ENCODE measurements at regions not wholly inside any gene's neighbourhood (a gene's known extent, or its start where the extent isn't known, plus 50 kb on each side); places are given as distances from the start of the nearest gene placed in this dataset.
"Not testable (repeated sequence)": the region's sequence is repeated elsewhere in the genome, so short reads cannot be mapped to it uniquely, and the experiment has no call there.

DNA sequence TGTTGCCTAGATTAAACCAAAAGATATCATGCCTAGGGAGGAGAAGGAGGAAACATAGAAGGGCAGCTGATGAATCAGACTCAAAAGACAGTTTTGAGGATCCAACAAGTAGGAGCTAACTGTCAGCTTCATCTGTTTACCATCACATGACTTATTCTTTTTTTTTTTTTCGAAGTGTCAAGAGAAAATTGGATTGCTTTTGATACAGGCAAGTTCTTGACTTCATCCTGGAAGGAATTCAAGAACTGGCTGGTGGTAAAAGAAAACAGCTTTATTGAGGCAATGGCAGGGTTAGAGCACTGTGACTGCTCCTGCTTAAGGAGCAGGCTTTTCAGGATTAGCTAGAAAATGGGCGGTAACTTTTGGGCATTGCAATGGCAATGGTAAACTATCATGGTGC lies 227.5 kb upstream of the KCNMB2 start:
- DNase-seq, result no peak

DNA sequence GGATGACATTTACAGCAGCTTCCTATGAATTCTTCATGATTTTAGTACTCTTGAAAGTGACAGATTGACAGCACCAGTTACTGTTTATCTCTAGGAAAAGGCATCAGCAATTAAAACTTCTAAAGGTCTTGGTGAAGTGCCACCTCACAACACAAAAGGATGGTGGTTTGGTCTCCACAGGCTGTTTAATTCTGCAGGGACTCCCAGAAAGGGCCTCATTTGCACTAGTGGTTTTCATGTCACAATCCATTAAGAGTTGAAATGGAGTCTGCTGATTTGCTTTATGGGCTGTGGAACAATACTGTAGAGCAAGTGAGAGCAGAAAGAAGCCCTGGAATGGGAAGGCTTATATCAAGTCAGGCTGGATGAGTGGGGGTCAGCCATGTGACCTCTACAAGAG lies 225.3 kb upstream of the KCNMB2 start:
- DNase-seq, result no peak

DNA sequence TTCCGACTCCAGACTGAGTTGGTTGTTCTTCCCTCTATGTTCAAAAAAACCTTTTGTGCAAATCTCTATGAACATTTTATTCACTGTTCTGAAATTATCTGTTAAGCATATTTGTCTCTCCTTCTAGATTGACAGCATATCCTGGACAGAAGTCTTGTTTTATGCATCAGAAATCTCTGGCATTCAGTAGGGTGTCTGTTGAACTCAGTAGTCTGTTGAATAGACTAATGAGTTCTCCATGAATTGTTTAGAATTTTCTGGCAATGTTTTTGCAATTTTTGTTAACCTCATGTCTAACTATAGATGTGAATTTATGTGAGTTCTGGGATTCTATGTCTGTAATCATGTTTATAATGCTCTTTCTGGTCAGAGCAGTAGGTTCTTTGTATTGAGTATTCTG lies 222.5 kb upstream of the KCNMB2 start:
- DNase-seq, result no peak

DNA sequence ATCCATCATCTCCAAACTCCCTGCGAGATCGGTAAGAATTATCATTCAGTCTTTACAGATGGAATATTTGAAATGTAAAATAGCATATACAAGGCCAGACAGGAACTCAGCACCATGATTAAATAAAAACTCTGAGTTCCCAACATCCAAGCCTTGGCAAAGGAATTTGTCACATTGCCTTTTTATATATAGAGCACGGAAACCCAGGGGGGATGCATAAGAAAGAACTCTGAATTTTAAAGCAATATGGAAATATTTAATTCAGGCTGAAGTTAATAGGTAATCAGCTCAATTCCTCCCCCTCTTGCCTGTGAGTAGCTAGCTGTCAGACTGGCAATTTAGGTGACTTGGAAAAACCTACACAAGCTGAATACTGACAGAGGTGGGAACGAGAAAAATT lies 217.9 kb upstream of the KCNMB2 start:
- DNase-seq, result peak in 6 of 56 donors; percentile 3 to 46 (median 8)

DNA sequence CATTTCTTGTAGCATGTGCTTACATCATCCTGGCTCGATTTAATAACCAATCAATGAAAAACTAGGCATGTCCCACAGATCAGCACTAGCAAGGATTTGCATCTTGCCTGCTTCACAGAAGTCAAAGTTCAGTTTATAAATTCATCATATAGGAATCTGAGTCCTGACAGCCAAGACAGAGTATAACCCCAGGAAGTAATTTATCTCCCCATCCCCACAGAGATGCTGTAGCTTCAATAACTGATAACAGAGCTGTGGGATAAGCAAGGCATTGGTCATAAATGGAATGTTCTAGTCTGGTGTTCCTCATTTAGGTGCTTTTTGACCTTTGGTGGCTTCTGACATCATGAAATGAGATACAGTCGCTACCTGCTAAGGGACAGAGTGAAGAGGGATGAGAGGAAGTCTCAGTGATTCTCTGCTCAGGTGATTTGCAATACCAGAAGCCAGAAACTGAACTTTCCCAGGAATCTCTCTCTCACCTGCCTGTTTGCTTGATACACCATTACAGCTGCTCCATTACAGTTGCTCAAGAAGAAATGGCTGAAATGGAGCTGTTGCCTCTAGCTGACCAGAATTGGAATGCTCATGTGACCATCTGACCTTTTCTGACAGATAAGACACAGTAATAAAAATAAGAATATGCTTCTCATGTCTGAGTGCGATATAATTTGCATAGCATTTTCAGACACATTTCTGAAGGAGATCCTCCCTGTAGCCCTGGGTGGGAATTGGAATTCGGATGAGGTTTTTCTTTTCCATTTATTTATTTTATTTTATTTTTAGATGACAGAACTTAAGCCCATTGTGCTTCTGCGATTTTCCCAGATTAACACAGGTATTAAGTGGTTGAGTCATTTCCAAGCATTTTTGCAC lies 217.1 kb upstream of the KCNMB2 start:
- DNase-seq, result no peak

DNA sequence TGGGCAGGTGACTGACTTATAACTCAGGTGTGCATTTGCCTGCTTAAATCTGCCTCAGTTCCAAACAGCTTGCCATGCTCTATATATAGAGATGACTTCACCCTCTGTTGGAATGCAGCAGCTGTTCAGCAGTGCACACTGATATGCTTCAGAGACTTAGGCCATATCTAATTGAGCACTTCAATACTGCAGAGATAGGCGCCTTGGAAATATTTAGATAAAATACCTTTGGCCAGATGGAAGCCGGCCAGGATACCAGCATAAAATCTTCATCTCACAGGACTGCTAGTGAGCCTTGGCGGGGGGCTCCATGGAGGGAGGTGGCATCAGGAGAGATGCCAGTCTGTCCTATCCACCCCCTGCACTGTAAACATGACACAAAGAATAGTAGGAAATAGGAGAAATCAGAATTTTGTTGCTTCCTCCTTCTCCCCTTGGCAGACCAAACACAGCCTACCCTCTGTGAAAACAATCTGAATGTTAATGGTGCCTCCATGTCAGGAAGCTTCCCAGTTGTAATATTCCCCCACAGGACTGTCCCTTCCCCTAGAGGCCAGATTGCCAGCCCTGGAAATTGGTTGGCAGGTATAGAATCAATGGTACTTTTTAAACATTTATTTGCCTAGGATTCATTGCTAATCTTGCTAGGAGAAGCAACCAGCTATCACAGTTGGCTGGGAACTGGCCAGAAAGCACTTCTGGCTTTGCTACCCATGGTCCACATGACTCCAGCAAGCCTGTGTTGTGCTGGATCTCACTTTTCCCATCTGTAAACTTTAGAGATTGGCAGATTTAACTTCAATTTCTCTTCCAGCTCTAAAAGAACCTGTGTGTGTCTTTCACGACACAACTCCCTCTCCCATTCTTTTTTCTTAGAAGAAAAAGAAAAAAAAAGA lies 215.5 kb upstream of the KCNMB2 start:
- peak in 4 of 56 donors; percentile 3 to 9 (median 6) for DNase-seq

DNA sequence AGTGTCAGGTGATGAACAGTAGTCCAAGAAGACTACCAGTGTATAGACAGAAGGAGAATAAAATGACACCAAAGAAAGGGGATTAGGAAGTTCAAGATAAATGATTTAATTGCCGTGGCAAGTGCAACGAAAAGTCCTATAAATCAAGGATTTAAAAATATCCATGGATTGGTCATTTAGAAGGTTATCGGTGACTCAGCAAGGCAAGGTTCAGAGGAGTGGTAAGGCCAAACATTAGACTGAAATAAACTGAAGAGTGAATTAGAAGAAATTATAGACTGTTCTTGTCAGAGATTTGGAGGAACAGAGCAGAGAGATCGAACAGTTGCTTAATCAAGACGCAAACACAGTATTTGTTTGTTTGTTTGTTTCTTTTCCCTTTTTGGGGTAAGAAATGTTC lies 211.9 kb upstream of the KCNMB2 start:
- no peak for DNase-seq

DNA sequence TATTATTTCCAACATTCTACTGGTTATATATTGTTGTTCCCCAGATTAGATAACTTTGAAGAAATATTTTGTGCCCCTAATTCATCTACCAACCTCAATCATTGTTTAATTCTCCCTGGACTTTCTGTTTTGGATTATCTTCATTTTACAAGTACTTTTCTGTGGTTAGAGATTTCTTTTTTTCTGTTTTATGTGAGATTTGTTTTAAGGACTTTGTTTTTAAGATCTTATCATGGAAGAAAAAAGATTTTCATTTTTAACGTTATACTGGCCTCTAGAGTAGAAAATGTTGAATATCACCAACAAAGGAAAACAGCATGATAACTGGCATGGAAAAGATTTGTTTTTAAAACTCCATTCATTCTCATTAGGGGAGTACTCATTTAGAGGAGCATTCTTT lies 210.9 kb upstream of the KCNMB2 start:
- no peak for DNase-seq

DNA sequence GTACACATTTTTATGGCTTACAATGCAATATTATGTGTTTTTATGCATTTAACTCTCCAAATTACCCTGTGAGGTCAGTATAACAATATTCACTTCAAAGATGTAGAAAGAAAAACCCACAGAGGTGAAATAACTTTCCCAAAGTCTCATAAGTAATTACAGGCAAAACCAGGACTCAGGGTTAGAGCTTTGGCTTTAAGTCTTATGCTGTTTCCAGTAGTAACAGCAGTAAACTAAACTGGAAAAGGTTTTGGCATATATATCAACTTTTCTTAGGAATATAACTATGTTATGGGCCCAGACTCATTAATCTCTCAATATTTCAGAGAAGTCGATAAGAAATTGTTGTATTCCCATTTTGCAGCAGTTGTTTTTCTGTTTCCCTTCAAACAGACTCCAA lies 206.3 kb upstream of the KCNMB2 start:
- no peak for DNase-seq

DNA sequence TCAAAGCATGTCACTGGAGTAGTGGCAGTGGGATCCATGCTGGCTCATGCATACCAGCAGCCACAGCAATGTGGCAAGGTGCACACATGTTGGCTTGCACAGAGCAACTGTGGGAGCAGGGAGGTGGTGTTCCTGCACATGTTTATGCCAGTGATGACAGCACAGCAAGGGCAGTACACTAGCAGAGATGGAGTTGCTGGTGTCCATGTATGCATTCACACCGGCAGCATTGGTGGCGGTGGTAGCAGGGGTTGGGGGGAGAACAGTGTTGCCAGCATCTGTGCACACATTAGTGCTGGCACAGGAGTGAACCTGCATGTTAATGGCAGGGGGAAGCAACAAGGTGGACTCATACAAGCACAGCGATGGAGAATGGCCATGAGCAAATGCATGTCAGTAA lies 202.0 kb upstream of the KCNMB2 start:
- no peak for DNase-seq

DNA sequence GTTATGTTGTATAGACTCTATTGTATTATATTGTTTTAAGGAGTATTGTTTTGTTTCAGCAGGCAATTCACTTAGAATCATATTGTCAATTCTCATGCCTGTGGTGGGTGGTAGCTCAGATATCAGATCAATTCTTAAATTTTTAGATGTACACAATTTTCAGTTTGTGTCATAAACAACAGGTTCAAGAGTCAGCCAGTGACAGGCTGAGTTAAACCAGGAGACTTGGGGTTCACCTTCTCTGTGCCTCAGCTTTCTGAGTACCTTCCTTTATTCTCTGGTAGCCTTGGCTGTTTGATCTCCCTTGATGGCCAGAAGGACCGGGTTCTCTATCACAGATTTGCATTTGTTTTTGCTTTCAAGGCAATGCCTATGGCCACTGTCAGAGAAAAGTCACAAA lies 199.9 kb upstream of the KCNMB2 start:
- no peak for DNase-seq

DNA sequence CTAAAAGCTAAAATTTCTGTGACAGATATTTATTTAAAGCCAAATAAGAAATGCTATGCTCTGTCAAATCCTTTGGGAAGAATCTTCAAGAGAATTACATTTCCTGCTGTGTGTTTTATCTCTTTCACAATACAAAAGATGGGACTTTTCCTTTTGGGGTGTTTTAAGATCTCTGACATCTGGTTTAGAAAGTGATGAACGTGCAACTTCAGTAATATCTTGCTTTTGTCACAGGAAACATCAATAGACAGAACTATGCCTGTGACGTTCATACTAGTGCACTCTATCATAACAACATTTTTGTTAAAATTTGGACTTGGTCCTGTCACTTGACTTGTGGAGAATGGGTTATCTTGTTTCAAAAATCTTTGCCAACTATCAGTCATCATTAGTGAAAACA lies 195.7 kb upstream of the KCNMB2 start:
- no peak for DNase-seq

DNA sequence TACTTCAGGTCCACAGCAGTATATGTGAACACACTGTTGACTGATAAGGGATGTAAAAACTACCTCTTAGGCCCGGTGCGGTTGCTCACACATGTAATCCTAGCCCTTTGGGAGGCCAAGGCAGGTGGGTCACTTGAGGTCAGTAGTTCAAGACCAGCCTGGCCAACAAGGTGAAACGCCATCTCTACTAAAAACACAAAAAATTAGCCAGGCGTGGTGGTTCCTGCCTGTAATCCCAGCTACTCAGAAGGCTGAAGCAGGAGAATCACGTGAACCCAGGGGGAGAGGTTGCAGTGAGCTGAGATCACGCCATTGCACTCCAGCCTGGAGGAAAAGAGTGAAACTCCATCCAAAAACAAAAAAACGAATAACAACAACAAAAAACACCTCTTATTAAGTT lies 194.6 kb upstream of the KCNMB2 start:
- DNase-seq, result no peak

DNA sequence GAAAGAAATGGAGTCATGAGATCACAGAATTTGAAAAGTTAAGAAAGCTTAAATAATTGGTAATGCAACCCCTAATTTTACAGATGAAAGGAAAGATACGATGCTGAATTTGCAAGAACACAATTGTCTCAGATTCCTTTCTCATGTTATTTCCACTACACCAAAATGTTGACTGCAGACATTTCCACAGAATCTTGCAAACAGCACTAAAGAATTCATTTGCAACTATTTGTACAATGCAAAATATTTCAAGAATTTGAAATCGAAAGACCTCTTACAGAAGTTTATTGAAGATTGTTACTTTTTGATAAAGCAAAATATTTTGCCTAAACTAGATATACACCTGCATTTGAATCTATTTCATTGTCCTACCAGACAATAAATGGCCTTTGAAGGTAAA lies 194.1 kb upstream of the KCNMB2 start:
- no peak for DNase-seq

DNA sequence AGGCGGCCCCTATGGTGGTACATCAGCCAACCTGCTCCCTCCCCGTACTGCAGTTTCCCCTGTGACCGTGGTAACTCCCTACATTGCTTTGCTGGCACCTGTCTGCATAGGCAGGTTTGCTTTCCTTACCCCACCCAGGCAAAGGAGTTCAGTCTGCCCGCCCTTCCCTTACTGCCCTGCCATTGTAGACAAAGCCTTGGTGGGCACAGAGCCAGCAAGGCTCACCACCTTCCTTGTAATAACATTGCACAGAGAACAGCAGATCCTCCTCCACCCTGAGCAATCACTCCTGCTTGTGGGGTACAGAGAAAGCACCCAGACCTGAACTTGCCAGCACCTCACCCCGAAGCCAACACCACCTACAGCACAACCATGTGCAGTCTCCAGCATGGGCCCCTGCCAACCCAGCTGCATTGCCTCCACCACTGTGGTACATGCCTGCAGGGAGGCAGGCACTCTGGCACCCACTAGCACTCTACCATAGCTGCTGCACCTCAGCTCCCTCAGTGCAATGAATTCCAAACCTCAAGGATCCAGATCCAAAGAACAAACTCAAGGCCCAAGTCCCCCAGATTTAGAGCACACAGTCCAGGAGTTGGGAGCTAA lies 192.7 kb upstream of the KCNMB2 start:
- DNase-seq, result no peak

DNA sequence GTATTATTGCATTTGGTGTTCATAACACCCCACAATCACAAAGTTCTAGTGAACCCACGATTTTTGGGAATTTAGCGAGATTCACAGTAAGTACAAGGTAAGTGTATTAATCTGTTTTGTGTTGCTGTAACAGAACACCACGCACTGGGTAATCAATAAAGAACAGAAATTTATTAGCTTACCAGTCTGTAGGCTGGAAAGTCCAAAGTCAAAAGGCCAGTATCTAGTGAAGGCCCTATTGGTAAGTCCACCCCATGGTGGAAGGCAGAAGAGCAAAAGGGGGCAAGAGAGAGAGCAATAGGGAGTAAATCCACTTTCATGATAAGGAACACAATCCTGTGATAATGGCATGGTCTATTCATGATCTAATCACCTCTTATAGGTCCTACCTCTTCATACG lies 190.3 kb upstream of the KCNMB2 start:
- no peak for DNase-seq

DNA sequence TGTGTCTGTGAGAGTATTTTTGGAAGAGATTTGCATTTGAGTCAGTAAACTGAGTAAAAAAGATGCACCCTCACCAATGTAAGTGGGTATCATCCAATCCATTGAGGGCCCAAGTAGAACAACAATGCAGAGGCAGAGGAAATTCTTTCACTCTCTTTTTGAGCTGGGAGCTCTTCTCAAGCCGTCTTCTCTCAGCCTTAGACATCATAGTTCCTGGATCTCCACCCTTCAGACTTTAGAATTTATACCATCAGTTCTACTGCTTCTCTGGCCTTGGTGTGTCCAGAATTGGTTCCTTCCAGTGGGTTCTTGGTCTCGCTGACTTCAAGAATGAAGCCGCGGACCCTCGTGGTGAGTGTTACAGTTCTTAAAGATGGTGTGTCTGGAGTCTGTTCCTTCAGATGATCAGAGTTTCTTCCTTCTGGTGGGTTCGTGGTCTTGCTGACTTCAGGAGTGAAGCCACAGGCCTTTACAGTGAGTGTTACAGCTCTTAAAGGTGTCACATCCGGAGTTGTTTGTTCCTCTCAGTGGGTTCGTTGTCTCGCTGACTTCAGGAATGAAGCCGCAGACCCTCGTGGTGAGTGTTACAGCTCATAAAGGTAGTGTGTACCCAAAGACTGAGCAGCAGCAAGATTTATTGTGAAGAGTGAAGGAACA lies 187.5 kb upstream of the KCNMB2 start:
- DNase-seq, result not testable (repeated sequence)

DNA sequence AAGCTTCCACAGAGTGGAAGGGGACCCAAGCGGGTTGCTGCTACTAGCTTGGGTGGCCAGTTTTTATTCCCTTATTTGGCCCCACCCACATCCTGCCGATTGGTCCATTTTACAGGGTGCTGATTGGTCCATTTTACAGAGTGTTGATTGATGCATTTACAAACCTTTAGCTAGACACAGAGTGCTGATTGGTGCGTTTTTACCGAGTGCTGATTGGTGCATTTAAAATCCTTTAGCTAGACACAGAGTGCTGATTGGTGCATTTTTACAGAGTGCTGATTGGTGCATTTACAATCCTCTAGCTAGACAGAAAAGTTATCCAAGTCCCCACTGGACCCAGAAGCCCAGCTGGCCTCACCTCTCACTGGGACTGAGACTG lies 187.0 kb upstream of the KCNMB2 start:
- not testable (repeated sequence) for DNase-seq

DNA sequence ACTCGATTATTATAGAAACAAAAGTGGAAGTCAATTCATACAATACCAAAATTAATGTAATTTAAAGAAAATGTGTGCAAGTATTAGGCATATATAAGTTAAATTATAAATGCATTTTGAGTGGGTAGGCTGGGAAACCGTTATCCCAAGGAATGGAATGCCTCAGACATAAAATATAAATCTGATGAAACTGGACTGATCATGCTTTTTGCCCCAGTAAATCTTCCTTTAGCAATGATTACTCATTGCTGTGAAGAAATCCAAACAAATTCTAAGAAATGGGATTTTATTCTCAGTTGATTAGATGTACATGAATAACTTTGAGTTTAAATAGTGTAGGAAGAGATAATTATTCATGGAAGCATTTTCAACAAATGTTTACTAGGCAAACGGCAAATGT lies 185.5 kb upstream of the KCNMB2 start:
- DNase-seq, result no peak

DNA sequence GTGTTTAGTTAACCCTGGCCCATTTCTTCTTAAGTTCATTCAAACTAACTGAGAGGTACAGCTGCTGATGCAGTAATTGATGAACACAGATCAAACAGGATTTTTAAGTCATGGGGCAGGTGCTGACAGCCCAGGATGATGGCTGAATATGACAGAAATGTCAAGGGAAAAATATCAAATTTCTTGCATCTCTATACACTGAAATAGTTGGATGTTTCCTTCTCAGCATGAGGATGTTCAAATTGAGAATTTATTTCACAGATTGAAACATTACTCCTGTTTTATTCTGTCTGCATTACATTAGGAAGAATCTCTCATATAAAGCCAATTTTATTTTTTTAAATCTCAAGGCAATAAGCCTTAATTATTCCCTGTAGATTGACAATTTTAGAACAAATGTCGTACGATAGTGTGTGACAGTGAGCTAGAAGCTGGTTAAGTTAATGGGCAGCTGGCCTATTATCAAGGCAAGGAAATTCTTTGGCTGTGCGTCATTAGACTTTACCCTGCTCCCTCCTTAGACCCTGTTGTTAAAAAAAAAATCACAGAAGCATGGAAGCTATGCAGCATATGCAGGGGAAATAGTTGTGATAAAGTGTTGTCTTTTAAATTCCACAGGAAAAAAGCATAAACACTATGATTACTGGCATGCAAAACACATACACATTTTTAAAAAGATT lies 183.8 kb upstream of the KCNMB2 start:
- no peak for DNase-seq
